ENCODE measurements at regions not wholly inside any gene's neighbourhood (a gene's known extent, or its start where the extent isn't known, plus 50 kb on each side); places are given as distances from the start of the nearest gene placed in this dataset.
"Not testable (repeated sequence)": the region's sequence is repeated elsewhere in the genome, so short reads cannot be mapped to it uniquely, and the experiment has no call there.

DNA sequence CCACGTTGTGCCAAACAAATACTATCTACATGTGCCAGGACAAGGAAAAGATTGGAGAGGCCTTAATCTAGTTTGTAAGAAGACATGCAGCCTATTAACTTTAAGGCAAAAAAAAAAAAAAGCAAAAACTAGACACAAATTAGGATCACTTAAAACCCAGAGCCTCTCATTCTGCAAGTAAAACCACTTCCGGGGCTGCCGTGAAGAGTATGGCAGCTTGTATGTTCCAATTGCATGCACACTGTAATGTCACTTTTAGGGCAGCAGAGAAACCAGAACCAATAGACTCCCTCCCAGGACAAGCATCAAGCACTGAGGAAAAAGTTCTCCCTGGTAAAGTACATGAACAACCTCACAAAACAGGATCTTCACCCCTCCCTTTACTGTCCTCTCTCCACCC, 70.6 kb downstream of the RSL24D1 start:
- Mint-ChIP-seq H3K27ac (no peak overlapping the region), H3K9me3 (no peaks in the 10 kb centered on the region)

DNA sequence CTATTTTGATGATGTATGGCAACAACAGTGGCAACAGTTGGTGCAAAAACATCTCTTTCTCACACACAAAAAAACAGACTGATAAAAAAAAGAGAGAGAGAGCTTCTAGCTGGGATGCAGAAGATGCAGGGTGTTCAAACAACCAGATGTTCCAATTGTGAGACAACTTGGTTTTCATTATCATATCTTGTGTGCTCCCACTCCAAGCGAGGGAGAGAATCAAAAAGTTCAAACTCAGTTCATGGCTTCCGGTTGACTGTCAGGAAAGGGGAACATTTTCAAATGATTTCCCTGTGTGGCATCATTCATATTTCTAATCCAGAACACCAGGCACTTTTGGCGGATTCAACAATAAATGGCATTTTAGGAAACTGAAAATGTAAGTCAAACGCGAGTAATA, 72.1 kb downstream of the RSL24D1 start:
- Mint-ChIP-seq H3K27ac (no peak overlapping the region), H3K4me3 (no peak overlapping the region), H3K4me1 (ENCODE audit: low read depth) (no peaks in the 10 kb centered on the region), H3K36me3 (ENCODE audit: low read depth) (no peaks in the 10 kb centered on the region), H3K27me3 (ENCODE audit: low read depth) (peaks cover 2% of the 10 kb centered on the region), H3K9me3 (no peaks in the 10 kb centered on the region)
- DNase-seq (ENCODE audit: low spot score) = no peak

More for the DNA sequence above, 70.6 kb downstream of the RSL24D1 start:
- DNase-seq (ENCODE audit: low spot score) = no peak
- no peak overlapping the region for H3K4me3 Mint-ChIP-seq
- no peaks in the 10 kb centered on the region for H3K36me3 Mint-ChIP-seq (ENCODE audit: low read depth)
- H3K27me3 Mint-ChIP-seq (ENCODE audit: low read depth) = peaks cover 2% of the 10 kb centered on the region
- H3K4me1 Mint-ChIP-seq (ENCODE audit: low read depth) = no peaks in the 10 kb centered on the region

DNA sequence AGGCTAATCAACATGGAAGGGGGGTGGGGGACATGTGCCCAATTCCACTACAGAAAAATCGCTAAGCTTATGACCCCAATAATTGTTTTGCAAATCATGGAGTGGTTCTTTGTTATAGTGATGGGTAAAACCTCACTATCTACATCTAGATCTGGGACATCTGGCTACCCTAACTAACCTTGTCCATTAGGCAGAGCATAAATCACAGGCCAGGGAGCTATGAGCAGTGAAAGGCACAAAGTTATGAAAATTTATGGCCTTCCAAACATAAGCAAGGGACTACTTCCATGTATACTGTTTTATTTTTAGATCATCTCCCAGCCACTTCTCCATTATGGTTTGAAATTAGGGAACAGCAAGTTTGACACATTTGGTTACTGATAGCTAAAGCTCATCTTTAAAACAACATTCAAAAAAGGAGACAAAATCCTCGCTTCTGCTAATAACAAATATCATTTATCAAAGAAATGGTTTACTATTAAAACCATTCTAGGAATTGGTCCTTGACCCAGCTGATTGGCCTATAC, 78.3 kb downstream of the RSL24D1 start:
- H3K36me3 Mint-ChIP-seq (ENCODE audit: low read depth) = no peaks in the 10 kb centered on the region
- H3K27me3 Mint-ChIP-seq (ENCODE audit: low read depth) = peaks cover 1% of the 10 kb centered on the region
- DNase-seq (ENCODE audit: low spot score) = no peak
- H3K4me3 Mint-ChIP-seq = no peak overlapping the region
- H3K27ac Mint-ChIP-seq = no peak overlapping the region
- no peaks in the 10 kb centered on the region for H3K9me3 Mint-ChIP-seq
- no peaks in the 10 kb centered on the region for H3K4me1 Mint-ChIP-seq (ENCODE audit: low read depth)

DNA sequence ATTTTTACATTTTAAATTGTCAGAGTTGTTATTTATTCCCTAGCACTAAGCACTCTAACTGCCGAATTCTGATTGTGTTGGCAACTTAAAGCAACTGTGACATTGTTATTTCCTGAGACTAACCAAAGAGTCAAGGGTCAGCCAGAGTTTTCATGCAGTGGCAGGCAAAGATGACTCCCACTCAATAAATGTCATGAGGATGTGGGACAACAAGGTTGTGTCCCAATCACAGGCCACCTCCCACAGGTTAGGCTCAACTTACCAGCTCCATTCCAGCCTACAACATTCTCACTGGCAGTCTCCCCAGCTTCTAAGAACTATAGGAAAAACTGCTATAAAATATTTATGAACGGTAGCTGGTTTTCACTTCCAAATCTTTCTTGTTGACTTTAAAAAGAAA, 80.1 kb downstream of the RSL24D1 start:
- Mint-ChIP-seq H3K36me3 (ENCODE audit: low read depth) (no peaks in the 10 kb centered on the region), H3K9me3 (no peaks in the 10 kb centered on the region), H3K4me1 (ENCODE audit: low read depth) (no peaks in the 10 kb centered on the region), H3K27ac (no peak overlapping the region), H3K4me3 (no peak overlapping the region), H3K27me3 (ENCODE audit: low read depth) (no peaks in the 10 kb centered on the region)
- no peak for DNase-seq (ENCODE audit: low spot score)

DNA sequence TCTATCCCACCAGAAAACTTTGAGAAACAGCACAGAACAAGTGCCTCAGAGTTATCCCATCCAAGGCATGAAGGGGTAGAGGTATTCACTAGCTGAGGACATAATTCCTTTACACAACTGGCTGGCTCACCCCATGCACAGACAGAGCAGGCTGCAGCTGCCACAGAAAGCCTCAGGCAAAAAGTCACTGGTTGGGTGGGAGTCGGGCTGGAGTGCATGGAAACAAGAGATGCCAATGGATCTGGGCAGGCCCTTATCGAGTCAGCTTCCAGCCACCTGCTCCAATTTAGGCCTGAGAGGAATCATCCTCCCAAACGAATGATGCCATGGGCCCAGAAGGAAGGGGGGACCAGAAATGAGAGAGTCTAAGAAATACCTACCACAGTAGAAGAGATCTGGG, 83.0 kb downstream of the RSL24D1 start:
- no peak overlapping the region for H3K27ac Mint-ChIP-seq
- no peaks in the 10 kb centered on the region for H3K9me3 Mint-ChIP-seq
- DNase-seq (ENCODE audit: low spot score) = no peak
- H3K27me3 Mint-ChIP-seq (ENCODE audit: low read depth) = no peaks in the 10 kb centered on the region
- no peaks in the 10 kb centered on the region for H3K36me3 Mint-ChIP-seq (ENCODE audit: low read depth)
- H3K4me3 Mint-ChIP-seq = no peak overlapping the region
- H3K4me1 Mint-ChIP-seq (ENCODE audit: low read depth) = no peaks in the 10 kb centered on the region

DNA sequence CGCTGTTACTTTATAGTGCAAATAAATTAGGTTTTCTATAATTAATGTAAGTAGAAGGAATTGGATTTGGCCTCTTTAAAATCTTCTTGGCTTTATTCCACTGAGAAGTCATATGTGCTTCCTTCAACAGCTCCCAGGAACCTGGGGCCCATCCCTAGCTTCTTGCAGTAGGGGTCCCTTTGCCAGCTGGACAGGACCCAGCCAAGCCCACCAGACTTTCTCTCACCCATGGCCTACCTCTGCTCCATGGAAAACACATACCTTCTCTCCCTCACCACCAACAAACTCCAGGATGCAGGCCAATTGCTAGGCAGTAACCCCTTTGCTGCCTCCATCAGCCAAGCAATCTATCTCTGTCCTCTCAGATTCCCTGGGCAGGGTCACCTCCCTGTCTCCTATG, 84.0 kb downstream of the RSL24D1 start:
- H3K4me1 Mint-ChIP-seq (ENCODE audit: low read depth) = no peaks in the 10 kb centered on the region
- no peak overlapping the region for H3K27ac Mint-ChIP-seq
- no peaks in the 10 kb centered on the region for H3K9me3 Mint-ChIP-seq
- H3K4me3 Mint-ChIP-seq = no peak overlapping the region
- H3K27me3 Mint-ChIP-seq (ENCODE audit: low read depth) = no peaks in the 10 kb centered on the region
- H3K36me3 Mint-ChIP-seq (ENCODE audit: low read depth) = no peaks in the 10 kb centered on the region
- no peak for DNase-seq (ENCODE audit: low spot score)

DNA sequence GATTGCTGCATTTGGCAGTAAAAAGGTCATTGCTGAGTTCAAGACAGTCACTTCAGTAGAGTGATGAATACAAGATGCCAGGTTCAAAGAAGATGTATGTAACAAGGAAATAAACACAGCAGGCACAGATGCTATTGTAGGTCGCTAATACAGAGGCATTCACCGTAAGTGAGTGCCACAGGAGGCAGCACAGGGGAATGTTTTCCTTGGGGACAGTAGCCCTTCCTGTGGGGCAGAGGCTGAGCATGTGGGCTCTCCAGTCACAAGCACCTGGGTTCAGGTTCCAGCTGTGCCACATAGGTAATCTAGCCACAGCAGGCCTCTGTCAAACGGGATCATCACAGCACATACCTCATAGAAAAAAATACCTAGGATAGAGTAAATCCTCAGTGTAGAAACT, 86.3 kb downstream of the RSL24D1 start:
- H3K27ac Mint-ChIP-seq = no peak overlapping the region
- no peaks in the 10 kb centered on the region for H3K27me3 Mint-ChIP-seq (ENCODE audit: low read depth)
- no peak overlapping the region for H3K4me3 Mint-ChIP-seq
- H3K4me1 Mint-ChIP-seq (ENCODE audit: low read depth) = no peaks in the 10 kb centered on the region
- no peaks in the 10 kb centered on the region for H3K9me3 Mint-ChIP-seq
- no peaks in the 10 kb centered on the region for H3K36me3 Mint-ChIP-seq (ENCODE audit: low read depth)
- DNase-seq (ENCODE audit: low spot score) = no peak

DNA sequence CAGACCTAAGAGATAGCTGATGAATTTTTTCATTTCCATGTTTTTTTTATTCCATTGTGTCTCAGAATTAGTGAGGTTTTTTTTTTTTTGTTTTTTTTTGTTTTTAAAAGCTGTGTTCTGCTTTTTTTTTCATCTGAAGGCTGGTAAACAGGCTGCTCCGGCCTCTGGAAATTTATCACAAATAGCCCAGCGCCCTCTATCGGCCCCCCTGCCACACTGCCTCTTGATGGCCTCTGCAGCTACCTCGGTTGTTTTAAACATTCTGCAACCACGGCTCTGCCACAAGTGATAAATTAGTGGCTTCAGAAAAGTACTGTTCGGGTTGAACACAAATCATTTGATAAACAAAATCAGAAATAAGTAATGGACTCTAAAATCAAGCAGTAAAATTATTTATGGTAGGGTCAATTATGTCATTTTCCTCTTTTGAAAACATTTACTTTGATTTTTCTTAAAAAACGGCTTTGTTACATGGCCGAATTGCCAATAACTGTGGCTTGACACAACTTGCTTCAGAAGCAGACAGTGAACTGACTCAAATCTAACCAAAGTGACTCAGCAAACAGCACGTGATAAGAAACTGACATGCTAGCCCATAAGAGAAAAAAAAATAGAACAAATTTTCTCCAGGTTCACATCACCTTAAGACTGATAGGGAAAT, 87.8 kb downstream of the RSL24D1 start:
- Mint-ChIP-seq H3K36me3 (ENCODE audit: low read depth) (no peaks in the 10 kb centered on the region), H3K27me3 (ENCODE audit: low read depth) (no peaks in the 10 kb centered on the region), H3K4me1 (ENCODE audit: low read depth) (no peaks in the 10 kb centered on the region), H3K27ac (no peak overlapping the region), H3K9me3 (no peaks in the 10 kb centered on the region), H3K4me3 (no peak overlapping the region)
- peak; percentile 24 for DNase-seq (ENCODE audit: low spot score)

DNA sequence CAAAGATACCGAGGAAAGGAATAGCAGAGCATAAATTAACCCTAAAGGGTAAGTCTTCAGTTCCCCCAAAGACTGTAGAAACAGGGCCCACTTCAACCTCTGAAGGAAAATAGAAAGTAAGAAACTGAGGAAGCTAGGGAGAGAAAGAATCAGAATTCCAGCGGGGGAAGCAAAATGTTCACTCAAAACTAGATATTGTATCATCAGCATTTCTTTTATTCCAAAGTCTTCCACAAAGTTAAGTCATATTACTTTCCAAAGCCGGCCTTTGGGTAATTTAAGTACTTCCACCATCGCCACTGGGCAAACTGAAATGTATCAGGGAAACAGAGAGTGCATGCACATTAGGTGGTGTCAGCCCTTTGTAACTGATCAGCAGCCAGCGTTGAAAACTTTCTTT, 88.3 kb downstream of the RSL24D1 start:
- Mint-ChIP-seq H3K27me3 (ENCODE audit: low read depth) (no peaks in the 10 kb centered on the region), H3K4me3 (no peak overlapping the region), H3K4me1 (ENCODE audit: low read depth) (no peaks in the 10 kb centered on the region), H3K9me3 (no peaks in the 10 kb centered on the region), H3K27ac (no peak overlapping the region), H3K36me3 (ENCODE audit: low read depth) (no peaks in the 10 kb centered on the region)
- no peak for DNase-seq (ENCODE audit: low spot score)

DNA sequence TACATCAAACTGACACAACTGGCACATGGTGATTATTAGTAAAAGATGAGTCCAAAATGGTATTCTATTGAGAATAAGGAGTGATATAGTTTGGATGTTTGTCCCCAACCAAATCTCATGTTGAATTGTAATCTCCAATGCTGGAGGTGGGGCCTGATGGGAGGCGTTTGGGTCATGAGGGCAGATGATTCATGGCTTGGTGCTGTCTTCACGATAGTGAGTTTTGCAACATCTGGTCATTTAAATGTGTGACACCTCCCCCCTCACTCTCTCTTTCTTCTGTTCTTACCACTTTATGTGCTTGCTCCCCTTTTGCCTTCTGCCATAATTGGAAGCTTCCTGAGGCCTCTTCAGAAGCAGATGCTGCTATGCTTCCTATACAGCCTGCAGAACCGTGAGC, 90.6 kb downstream of the RSL24D1 start:
- Mint-ChIP-seq H3K36me3 (ENCODE audit: low read depth) (no peaks in the 10 kb centered on the region), H3K4me1 (ENCODE audit: low read depth) (no peaks in the 10 kb centered on the region), H3K4me3 (no peak overlapping the region), H3K27ac (no peak overlapping the region), H3K27me3 (ENCODE audit: low read depth) (peaks cover 7% of the 10 kb centered on the region), H3K9me3 (no peaks in the 10 kb centered on the region)
- DNase-seq (ENCODE audit: low spot score) = no peak

DNA sequence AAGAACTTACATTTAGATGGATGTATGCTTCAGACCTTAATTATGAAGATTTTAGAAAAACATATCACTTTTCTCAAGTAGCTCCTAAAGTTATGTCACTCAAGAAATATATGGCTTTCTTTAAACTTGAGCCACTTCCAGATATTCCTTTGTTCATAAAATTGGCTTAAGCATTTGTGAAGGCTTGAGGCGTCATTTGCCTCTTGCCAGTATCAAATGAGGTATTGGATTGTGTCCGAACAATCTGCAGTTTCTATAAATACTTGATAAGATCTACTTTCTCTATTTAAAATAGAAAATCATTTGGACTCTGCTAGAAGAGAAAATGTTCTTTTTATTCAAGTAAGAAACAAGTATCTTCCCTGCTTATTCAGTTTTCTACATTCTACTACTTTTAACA, 102.6 kb downstream of the RSL24D1 start:
- Mint-ChIP-seq H3K27ac (no peak overlapping the region), H3K36me3 (ENCODE audit: low read depth) (no peaks in the 10 kb centered on the region), H3K4me1 (ENCODE audit: low read depth) (no peaks in the 10 kb centered on the region), H3K27me3 (ENCODE audit: low read depth) (no peaks in the 10 kb centered on the region), H3K4me3 (no peak overlapping the region), H3K9me3 (no peaks in the 10 kb centered on the region)
- no peak for DNase-seq (ENCODE audit: low spot score)

DNA sequence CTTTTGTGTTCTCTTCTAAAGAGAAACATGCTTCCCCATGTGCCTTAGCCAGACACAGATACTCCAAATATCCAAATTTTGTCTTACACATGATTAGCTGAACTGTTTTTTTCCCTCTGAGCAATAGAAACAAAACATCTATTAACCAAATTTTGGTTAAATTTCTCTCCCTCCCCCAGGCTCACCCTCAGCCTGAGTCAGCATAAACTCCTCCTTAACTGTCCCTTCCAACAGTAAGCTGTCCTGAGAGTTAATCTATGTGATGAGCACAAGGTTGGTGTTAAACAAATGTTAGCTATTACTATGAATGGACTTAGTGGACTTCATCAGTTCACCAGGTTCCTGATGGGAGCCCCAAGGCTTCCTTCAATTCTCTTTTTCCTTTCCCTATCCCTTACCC, 108.5 kb downstream of the RSL24D1 start:
- no peaks in the 10 kb centered on the region for H3K9me3 Mint-ChIP-seq

DNA sequence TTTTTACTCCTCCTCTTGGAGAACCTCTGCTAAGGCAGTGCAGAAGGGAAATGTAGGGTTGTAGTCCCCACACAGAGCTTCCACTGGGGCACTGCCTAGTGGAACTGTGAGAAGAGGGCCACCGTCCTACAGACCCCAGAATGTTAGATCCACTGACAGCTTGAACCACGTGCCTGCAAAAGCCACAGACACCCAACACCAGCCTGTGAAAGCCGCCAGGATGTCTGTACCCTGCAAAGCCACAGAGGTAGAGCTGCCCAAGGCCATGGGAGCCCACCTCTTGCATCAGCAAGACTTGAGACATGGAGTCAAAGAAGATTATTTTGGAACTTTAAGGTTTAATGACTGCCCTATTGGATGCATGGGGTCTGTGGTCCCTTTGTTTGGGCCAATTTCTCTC, 112.1 kb downstream of the RSL24D1 start:
- Mint-ChIP-seq H3K36me3 (ENCODE audit: low read depth) (no peaks in the 10 kb centered on the region), H3K4me3 (no peak overlapping the region), H3K9me3 (no peaks in the 10 kb centered on the region), H3K4me1 (ENCODE audit: low read depth) (no peaks in the 10 kb centered on the region), H3K27me3 (ENCODE audit: low read depth) (peaks cover 2% of the 10 kb centered on the region), H3K27ac (no peak overlapping the region)
- DNase-seq (ENCODE audit: low spot score) = no peak

More for the DNA sequence above, 108.5 kb downstream of the RSL24D1 start:
- no peak overlapping the region for H3K4me3 Mint-ChIP-seq
- no peaks in the 10 kb centered on the region for H3K4me1 Mint-ChIP-seq (ENCODE audit: low read depth)
- no peaks in the 10 kb centered on the region for H3K27me3 Mint-ChIP-seq (ENCODE audit: low read depth)
- DNase-seq (ENCODE audit: low spot score) = no peak
- no peak overlapping the region for H3K27ac Mint-ChIP-seq
- no peaks in the 10 kb centered on the region for H3K36me3 Mint-ChIP-seq (ENCODE audit: low read depth)

DNA sequence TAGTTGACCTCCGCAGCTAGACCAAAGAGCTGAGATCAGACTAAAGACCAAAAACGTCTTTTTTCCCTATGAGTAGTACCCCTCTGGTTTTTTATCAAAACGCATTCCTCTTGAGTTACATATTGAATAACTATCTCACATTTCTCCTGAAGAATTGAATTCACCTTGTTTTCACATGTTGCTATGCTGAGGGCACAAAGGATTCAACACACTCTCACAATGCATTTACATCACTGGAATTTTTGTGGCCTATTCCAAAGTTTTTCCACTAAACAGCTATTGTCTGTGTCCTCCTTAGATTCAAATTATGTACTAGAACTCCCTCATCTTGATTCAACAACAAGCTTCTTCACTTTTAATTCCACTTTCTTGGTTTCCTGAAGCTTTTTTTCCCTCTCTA, 112.5 kb downstream of the RSL24D1 start:
- H3K27me3 Mint-ChIP-seq (ENCODE audit: low read depth) = peaks cover 2% of the 10 kb centered on the region
- no peaks in the 10 kb centered on the region for H3K36me3 Mint-ChIP-seq (ENCODE audit: low read depth)
- no peaks in the 10 kb centered on the region for H3K9me3 Mint-ChIP-seq
- no peak for DNase-seq (ENCODE audit: low spot score)
- no peak overlapping the region for H3K27ac Mint-ChIP-seq
- H3K4me3 Mint-ChIP-seq = no peak overlapping the region
- H3K4me1 Mint-ChIP-seq (ENCODE audit: low read depth) = no peaks in the 10 kb centered on the region

DNA sequence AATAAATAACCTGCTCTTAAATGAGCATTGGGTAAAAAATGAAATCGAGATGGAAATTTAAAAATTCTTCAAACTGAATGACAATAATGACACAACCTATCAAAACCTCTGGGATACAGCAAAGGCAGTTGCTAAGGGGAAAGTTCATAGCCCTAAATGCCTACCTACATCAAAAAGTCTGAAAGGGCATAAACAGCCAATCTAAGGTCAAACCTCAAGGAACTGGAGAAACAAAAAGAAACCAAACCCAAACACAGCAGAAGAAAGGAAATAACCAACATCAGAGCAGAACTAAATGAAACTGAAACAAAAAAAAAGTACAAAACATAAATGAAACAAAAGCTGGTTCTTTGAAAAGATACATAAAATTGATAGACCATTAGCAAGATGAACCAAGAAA, 119.7 kb downstream of the RSL24D1 start:
- Mint-ChIP-seq H3K4me1 (ENCODE audit: low read depth) (peaks cover 11% of the 10 kb centered on the region), H3K27ac (peak overlapping the region; percentile 81), H3K4me3 (peak overlapping the region; percentile 47), H3K9me3 (peaks cover 20% of the 10 kb centered on the region)
- not testable (repeated sequence) for DNase-seq (ENCODE audit: low spot score); H3K36me3 Mint-ChIP-seq (ENCODE audit: low read depth); H3K27me3 Mint-ChIP-seq (ENCODE audit: low read depth)
